ENCODE measurements at regions not wholly inside any gene's neighbourhood (a gene's known extent, or its start where the extent isn't known, plus 50 kb on each side); places are given as distances from the start of the nearest gene placed in this dataset.
A peak's percentile ranks its signal among the peaks of the same experiment; 100 is the strongest.

- intact Hi-C loops (cut with micrococcal nuclease; ENCODE audit: unreplicated experiment): no loop called here
- BruUV-seq (replicated peaks): no TSS peak
- Histone ChIP-seq H3K27ac (ENCODE audit: low read length) (peak overlapping the region; percentile 14; the same call in 1 of the 2 replicates), H3K4me3 (ENCODE audit: low read depth in 2 of 2, low read length in 2 of 2) (no peak overlapping the region), H3K4me1 (ENCODE audit: control insufficient read depth, insufficient read depth, low read length) (peaks cover 10% of the 10 kb centered on the region), H3K36me3 (ENCODE audit: control insufficient read depth, insufficient read depth, low read length) (no peaks in the 10 kb centered on the region), H3K9me3 (ENCODE audit: control insufficient read depth, insufficient read depth, low read depth, low read length) (no peaks in the 10 kb centered on the region), H3K27me3 (ENCODE audit: control insufficient read depth, insufficient read depth, low read length) (no peaks in the 10 kb centered on the region)
- ChIA-PET CTCF (no interaction called here), POLR2A (no interaction called here)
- DNase-seq (ENCODE audit: low read depth, low spot score) (no peak), ATAC-seq (no peak)
- TF ChIP-seq POLR2AphosphoS5 (IDR thresholded peaks at IDR 0.05; ENCODE audit: low read depth, low read length): no peak
- TF ChIP-seq, protein P1, sequence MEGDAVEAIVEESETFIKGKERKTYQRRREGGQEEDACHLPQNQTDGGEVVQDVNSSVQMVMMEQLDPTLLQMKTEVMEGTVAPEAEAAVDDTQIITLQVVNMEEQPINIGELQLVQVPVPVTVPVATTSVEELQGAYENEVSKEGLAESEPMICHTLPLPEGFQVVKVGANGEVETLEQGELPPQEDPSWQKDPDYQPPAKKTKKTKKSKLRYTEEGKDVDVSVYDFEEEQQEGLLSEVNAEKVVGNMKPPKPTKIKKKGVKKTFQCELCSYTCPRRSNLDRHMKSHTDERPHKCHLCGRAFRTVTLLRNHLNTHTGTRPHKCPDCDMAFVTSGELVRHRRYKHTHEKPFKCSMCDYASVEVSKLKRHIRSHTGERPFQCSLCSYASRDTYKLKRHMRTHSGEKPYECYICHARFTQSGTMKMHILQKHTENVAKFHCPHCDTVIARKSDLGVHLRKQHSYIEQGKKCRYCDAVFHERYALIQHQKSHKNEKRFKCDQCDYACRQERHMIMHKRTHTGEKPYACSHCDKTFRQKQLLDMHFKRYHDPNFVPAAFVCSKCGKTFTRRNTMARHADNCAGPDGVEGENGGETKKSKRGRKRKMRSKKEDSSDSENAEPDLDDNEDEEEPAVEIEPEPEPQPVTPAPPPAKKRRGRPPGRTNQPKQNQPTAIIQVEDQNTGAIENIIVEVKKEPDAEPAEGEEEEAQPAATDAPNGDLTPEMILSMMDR (IDR thresholded peaks at IDR 0.05): no peak
- no peak for TF ChIP-seq SIN3A (IDR thresholded peaks at IDR 0.05; ENCODE audit: borderline replicate concordance, insufficient read depth, low read depth, low read length)
- TF ChIP-seq, protein P2, sequence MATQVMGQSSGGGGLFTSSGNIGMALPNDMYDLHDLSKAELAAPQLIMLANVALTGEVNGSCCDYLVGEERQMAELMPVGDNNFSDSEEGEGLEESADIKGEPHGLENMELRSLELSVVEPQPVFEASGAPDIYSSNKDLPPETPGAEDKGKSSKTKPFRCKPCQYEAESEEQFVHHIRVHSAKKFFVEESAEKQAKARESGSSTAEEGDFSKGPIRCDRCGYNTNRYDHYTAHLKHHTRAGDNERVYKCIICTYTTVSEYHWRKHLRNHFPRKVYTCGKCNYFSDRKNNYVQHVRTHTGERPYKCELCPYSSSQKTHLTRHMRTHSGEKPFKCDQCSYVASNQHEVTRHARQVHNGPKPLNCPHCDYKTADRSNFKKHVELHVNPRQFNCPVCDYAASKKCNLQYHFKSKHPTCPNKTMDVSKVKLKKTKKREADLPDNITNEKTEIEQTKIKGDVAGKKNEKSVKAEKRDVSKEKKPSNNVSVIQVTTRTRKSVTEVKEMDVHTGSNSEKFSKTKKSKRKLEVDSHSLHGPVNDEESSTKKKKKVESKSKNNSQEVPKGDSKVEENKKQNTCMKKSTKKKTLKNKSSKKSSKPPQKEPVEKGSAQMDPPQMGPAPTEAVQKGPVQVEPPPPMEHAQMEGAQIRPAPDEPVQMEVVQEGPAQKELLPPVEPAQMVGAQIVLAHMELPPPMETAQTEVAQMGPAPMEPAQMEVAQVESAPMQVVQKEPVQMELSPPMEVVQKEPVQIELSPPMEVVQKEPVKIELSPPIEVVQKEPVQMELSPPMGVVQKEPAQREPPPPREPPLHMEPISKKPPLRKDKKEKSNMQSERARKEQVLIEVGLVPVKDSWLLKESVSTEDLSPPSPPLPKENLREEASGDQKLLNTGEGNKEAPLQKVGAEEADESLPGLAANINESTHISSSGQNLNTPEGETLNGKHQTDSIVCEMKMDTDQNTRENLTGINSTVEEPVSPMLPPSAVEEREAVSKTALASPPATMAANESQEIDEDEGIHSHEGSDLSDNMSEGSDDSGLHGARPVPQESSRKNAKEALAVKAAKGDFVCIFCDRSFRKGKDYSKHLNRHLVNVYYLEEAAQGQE (IDR thresholded peaks at IDR 0.05; ENCODE audit: insufficient read depth in 1 of 2, low read depth in 2 of 2, low read length in 1 of 2): no peak
- no peak for TF ChIP-seq TCF7L2 (IDR thresholded peaks at IDR 0.05; ENCODE audit: low read depth, low read length)
- in situ Hi-C loops (cut with HindIII; ENCODE audit: low pct_unique_long_range_greater_than_20kb, low sequenced_read_pairs): loop anchor here (10.0 kb wide), 1 partner anchor 145 kb away; no protein-coding TSS in a partner anchor
Observed at GRCh38 chr15:67999320-68000100, 54.6 kb upstream of the PIAS1 start.

DNA sequence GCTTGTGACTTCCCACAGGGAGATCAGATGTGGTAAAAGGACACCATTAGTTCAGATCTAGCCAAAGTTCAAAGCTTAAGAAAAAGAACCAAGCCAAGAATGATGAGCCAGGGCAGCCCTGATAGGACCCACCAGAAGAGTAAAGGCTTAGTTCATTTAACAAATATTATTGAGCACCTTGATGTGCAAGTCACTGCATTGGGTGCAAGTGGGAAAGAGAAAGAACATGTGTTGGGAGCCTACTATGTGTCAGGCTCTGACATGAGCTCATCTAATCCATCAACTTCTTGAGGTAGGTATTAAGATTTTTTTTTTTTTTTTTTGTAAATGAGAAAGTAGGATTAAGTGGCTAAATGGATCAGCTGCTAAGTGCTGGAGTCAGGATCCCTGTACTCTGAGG is 53.4 kb upstream of the PIAS1 start:
- Histone ChIP-seq H3K36me3 (ENCODE audit: control insufficient read depth, insufficient read depth, low read length) (no peaks in the 10 kb centered on the region), H3K9me3 (ENCODE audit: control insufficient read depth, insufficient read depth, low read depth, low read length) (no peaks in the 10 kb centered on the region), H3K27me3 (ENCODE audit: control insufficient read depth, insufficient read depth, low read length) (no peaks in the 10 kb centered on the region), H3K27ac (ENCODE audit: low read length) (no peak overlapping the region), H3K4me1 (ENCODE audit: control insufficient read depth, insufficient read depth, low read length) (peaks cover 10% of the 10 kb centered on the region), H3K4me3 (ENCODE audit: low read depth in 2 of 2, low read length in 2 of 2) (no peak overlapping the region)
- intact Hi-C loops (cut with micrococcal nuclease; ENCODE audit: unreplicated experiment) (no loop called here), in situ Hi-C loops (cut with HindIII; ENCODE audit: low pct_unique_long_range_greater_than_20kb, low sequenced_read_pairs) (loop anchor here (10.0 kb wide), 1 partner anchor 146 kb away; no protein-coding TSS in a partner anchor)
- BruUV-seq (replicated peaks): no TSS peak
- DNase-seq (ENCODE audit: low read depth, low spot score): no peak
- ATAC-seq: no peak
- POLR2A ChIA-PET: interaction anchor here (0.6 kb wide), 1 partner anchor 86 kb away, joined by 3 read pairs; no protein-coding TSS in a partner anchor
- CTCF ChIA-PET: no interaction called here
- TF ChIP-seq, protein P1 (IDR thresholded peaks at IDR 0.05): no peak
- TF ChIP-seq SIN3A (IDR thresholded peaks at IDR 0.05; ENCODE audit: borderline replicate concordance, insufficient read depth, low read depth, low read length) (no peak), POLR2AphosphoS5 (IDR thresholded peaks at IDR 0.05; ENCODE audit: low read depth, low read length) (no peak), TCF7L2 (IDR thresholded peaks at IDR 0.05; ENCODE audit: low read depth, low read length) (no peak)
- TF ChIP-seq, protein P2 (IDR thresholded peaks at IDR 0.05; ENCODE audit: insufficient read depth in 1 of 2, low read depth in 2 of 2, low read length in 1 of 2): no peak

All from Panc1 (cell line).